ENCODE measurements at regions not wholly inside any gene's neighbourhood (a gene's known extent, or its start where the extent isn't known, plus 50 kb on each side); places are given as distances from the start of the nearest gene placed in this dataset.

GRCh38 chr7:4437916-4438315, 244.2 kb upstream of the FOXK1 start:
- no peak for TF ChIP-seq CTCF (IDR thresholded peaks at IDR 0.05)
- no peak for TF ChIP-seq ZFX (IDR thresholded peaks at IDR 0.05; ENCODE audit: borderline replicate concordance)
- no peak overlapping the region for H3K27ac ChIP-seq

GRCh38 chr7:4438723-4439245, 243.3 kb upstream of the FOXK1 start:
- TF ChIP-seq CTCF (IDR thresholded peaks at IDR 0.05) = no peak
- TF ChIP-seq ZFX (IDR thresholded peaks at IDR 0.05; ENCODE audit: borderline replicate concordance) = no peak
- no peak overlapping the region for H3K27ac ChIP-seq

- H3K27ac ChIP-seq = no peak overlapping the region
- TF ChIP-seq CTCF (IDR thresholded peaks at IDR 0.05) = no peak
- no peak for TF ChIP-seq ZFX (IDR thresholded peaks at IDR 0.05; ENCODE audit: borderline replicate concordance)
Observed at GRCh38 chr7:4439444-4439843, 242.7 kb upstream of the FOXK1 start.

GRCh38 chr7:4444106-4444505, 238.0 kb upstream of the FOXK1 start:
- TF ChIP-seq ZFX (IDR thresholded peaks at IDR 0.05; ENCODE audit: borderline replicate concordance) = no peak
- no peak for TF ChIP-seq CTCF (IDR thresholded peaks at IDR 0.05)

GRCh38 chr7:4445777-4446176, 236.3 kb upstream of the FOXK1 start:
- H3K27ac ChIP-seq = no peak overlapping the region
- TF ChIP-seq CTCF (IDR thresholded peaks at IDR 0.05) (no peak), ZFX (IDR thresholded peaks at IDR 0.05; ENCODE audit: borderline replicate concordance) (no peak)

More at GRCh38 chr7:4444106-4444505, 238.0 kb upstream of the FOXK1 start:
- H3K27ac ChIP-seq = no peak overlapping the region

GRCh38 chr7:4449263-4449662, 232.8 kb upstream of the FOXK1 start:
- TF ChIP-seq ZFX (IDR thresholded peaks at IDR 0.05; ENCODE audit: borderline replicate concordance) (no peak), CTCF (IDR thresholded peaks at IDR 0.05) (no peak)
- no peak overlapping the region for H3K27ac ChIP-seq

GRCh38 chr7:4450483-4450882, 231.6 kb upstream of the FOXK1 start:
- no peak for TF ChIP-seq CTCF (IDR thresholded peaks at IDR 0.05)
- TF ChIP-seq ZFX (IDR thresholded peaks at IDR 0.05; ENCODE audit: borderline replicate concordance) = no peak
- no peak overlapping the region for H3K27ac ChIP-seq

Measured in 22Rv1 (cell line).